Lower leg skin (tissue), 4 donors: ENCODE measurements at regions not wholly inside any gene's neighbourhood (a gene's known extent, or its start where the extent isn't known, plus 50 kb on each side); places are given as distances from the start of the nearest gene placed in this dataset.

Source experiments
- DNase-seq, 2 donors: peaks; one replicate each; pipeline ENCODE4 v3.0.0-alpha.2; 2019; ENCODE audit warnings: low spot score in 2 of 2
- H3K4me3 ChIP-seq: fragments of 200-600 bp; sonication (generic); 2 replicates; pipeline ENCODE4 v1.5.1; 2017; ENCODE audit warnings: mild to moderate bottlenecking, low read depth; ENCODE audit not compliant: poor library complexity, severe bottlenecking
- POLR2A ChIP-seq, 2 donors: fragments of 450-650 bp; IDR thresholded peaks; one replicate each; pipeline ENCODE4 v1.6.1; 2016 to 2017; ENCODE audit warnings: antibody characterized with exemption in 2 of 2, mild to moderate bottlenecking in 1 of 2, moderate library complexity in 1 of 2
- WGBS, 2 donors: methylation state at CpG; one replicate each; pipeline ENCODE4 v1.1.5; 2018; 5-methylcytosine and 5-hydroxymethylcytosine counted together
- intact Hi-C: fragments of 100-400 bp; cut with DNase I; formaldehyde crosslinking; loops from one replicate; pipeline ENCODE4 v1.15.0; 2023; ENCODE audit warnings: low total_unique reads
- TF ChIP-seq, protein P1 (sequence below), 3 donors: fragments of 450-650 bp; IDR thresholded peaks; one replicate each; pipeline ENCODE4 v1.5.1; 2016; ENCODE audit warnings: antibody characterized with exemption in 3 of 3, mild to moderate bottlenecking in 3 of 3, moderate library complexity in 2 of 3

DNA sequence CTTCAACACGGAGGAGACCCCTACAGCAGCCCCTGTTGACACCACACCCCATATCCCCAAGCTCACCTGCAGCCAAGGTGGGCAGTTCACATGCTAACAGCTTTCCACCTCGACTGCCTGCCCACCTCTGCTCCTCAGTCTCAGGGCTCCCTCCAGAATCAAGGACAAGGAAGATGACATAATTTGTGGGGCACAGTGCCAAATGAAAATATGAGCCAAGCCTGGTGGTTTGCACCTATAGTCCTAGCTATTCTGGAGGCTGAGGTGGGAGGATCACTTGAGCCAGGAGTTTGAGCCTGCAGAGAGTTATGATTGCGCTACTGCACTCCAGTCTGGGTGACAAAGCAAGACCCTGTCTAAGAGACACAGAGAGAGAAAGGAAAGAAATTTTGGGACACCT is 516.3 kb downstream of the BCOR start:
- H3K4me3 ChIP-seq: no peak overlapping the region
- intact Hi-C loops: no loop called here
- TF ChIP-seq, protein P1, sequence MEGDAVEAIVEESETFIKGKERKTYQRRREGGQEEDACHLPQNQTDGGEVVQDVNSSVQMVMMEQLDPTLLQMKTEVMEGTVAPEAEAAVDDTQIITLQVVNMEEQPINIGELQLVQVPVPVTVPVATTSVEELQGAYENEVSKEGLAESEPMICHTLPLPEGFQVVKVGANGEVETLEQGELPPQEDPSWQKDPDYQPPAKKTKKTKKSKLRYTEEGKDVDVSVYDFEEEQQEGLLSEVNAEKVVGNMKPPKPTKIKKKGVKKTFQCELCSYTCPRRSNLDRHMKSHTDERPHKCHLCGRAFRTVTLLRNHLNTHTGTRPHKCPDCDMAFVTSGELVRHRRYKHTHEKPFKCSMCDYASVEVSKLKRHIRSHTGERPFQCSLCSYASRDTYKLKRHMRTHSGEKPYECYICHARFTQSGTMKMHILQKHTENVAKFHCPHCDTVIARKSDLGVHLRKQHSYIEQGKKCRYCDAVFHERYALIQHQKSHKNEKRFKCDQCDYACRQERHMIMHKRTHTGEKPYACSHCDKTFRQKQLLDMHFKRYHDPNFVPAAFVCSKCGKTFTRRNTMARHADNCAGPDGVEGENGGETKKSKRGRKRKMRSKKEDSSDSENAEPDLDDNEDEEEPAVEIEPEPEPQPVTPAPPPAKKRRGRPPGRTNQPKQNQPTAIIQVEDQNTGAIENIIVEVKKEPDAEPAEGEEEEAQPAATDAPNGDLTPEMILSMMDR (IDR thresholded peaks at IDR 0.05): no peak
- TF ChIP-seq POLR2A (IDR thresholded peaks at IDR 0.05): no peak
- whole genome bisulfite sequencing, 2 donors: 62 to 69% methylated on average over 3 of the region's 3 CpGs
- no peak for DNase-seq

DNA sequence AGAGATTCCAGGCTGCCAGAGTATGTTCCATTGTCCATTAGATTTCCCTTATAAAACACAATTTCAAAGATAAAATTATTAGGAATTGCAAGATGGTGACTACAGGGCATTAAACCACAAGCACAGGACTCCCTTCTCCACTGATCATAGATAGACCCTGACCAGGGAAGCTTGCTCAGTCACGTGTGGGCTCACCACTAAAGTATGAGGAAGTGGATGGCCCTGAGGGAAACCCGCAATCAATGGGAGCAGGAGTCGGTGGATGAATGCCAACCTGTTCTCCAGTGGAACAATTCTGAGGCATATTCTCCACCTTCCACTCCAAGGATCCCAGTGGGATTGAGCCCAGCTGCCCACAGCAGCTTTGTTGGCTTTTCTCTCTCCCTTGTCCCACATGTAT is 515.7 kb downstream of the BCOR start:
- intact Hi-C loops: no loop called here
- no peak for DNase-seq
- TF ChIP-seq POLR2A (IDR thresholded peaks at IDR 0.05): no peak
- TF ChIP-seq, protein P1 (IDR thresholded peaks at IDR 0.05): no peak
- H3K4me3 ChIP-seq: no peak overlapping the region
- WGBS, 2 donors: 8 to 36% methylated on average over 3 of the region's 3 CpGs

DNA sequence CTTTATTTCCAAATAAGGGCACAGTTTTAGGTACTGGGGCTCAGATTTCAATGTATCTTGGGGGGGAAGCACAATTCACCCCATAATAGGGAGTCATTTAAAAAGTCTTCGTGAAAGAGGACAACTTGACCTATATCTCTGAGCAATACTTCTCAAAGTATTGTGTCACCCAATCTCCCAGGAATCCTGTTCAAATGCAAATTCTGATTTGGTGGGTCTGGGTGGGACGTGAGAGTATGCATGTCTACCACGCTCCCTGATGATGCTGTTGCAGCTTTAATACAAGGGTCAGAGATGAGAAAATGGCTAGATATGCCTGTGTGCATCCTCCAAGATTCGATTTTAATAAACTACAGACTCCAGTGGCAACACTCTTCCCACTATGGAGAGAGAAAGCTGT is 514.8 kb downstream of the BCOR start:
- intact Hi-C loops: no loop called here
- WGBS, 2 donors: 75 to 96% methylated on average over 4 of the region's 4 CpGs
- TF ChIP-seq POLR2A (IDR thresholded peaks at IDR 0.05): no peak
- TF ChIP-seq, protein P1 (IDR thresholded peaks at IDR 0.05): no peak
- DNase-seq: no peak
- H3K4me3 ChIP-seq: no peak overlapping the region

DNA sequence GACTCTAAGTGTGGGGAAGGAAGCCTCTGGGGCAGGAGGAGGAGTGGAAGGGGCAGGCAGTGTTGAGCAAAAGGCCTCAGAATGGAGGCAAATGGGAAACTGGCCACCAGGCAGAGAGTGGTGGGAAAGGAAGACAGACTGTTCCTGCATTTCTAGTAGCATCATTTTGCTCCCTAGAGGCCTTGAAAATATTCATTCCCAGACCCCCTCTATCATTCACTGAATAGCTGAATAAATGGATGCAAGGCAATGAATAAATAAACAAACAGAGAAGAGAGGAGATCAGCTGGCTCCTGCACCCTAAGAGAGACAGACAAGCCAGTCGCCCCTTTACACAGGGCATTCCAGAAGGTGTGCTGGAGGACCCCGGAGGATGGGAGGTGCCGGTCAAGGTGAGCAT is 511.9 kb downstream of the BCOR start:
- TF ChIP-seq POLR2A (IDR thresholded peaks at IDR 0.05): no peak
- TF ChIP-seq, protein P1 (IDR thresholded peaks at IDR 0.05): no peak
- 83 to 85% methylated on average over 3 of the region's 3 CpGs for WGBS, 2 donors
- intact Hi-C loops: no loop called here
- H3K4me3 ChIP-seq: no peak overlapping the region
- DNase-seq: no peak

DNA sequence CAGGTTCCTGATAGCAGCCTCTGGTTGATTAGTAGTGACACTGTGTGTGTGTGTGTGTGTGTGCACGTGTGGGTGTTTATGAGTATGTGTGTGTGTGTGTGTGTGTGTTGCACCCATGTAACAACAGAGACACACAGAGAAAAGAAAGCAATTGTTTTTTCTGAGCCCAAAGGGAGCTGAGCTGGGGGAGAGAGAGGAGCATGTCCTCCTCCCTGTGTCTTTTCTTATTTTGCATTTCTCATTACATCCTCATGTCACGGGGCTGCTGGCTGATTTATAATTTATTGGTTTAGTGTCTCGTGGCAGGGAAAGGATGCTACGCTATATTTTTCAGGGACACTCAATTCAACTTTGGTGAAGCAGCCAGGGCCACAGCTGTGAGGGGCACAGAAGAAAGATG is 511.4 kb downstream of the BCOR start:
- H3K4me3 ChIP-seq: no peak overlapping the region
- WGBS, 2 donors: 74 to 78% methylated on average over 4 of the region's 4 CpGs
- TF ChIP-seq, protein P1 (IDR thresholded peaks at IDR 0.05): no peak
- no peak for TF ChIP-seq POLR2A (IDR thresholded peaks at IDR 0.05)
- intact Hi-C loops: no loop called here
- no peak for DNase-seq

DNA sequence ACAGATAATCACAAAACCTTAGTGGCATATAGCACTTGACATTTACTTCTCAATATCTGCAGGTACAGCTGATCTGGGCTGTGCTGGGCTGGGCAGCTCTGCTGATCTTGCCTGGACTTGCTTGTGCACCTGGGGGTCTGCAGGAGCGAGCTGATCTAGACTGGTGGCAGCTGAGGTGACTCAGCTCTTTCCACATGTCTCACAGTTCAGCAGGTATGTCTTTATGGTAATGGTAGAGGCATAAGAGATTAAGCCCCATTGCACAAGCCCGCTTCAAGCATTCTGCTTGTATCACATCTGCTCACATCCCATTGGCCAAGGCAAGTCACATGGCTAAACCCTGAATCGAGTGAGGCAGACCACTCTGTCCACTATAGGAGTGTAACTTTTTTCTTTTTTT is 506.7 kb downstream of the BCOR start:
- no peak overlapping the region for H3K4me3 ChIP-seq
- no peak for DNase-seq
- intact Hi-C loops: no loop called here
- WGBS, 2 donors: 76 to 78% methylated on average over 3 of the region's 3 CpGs
- TF ChIP-seq, protein P1 (IDR thresholded peaks at IDR 0.05): no peak
- TF ChIP-seq POLR2A (IDR thresholded peaks at IDR 0.05): no peak
